HepG2 (cell line): ENCODE measurements at regions not wholly inside any gene's neighbourhood (a gene's known extent, or its start where the extent isn't known, plus 50 kb on each side); places are given as distances from the start of the nearest gene placed in this dataset.

Source experiments
- ATAC-seq: fragments of 200-7000 bp; cut with Tn5 transposase; 3 replicates; pipeline ENCODE4 v1.9.1; 2020; ENCODE audit warnings: mild to moderate bottlenecking, moderate library complexity
- BruUV-seq: library from RNA; stranded (reverse); fragments of 400-500 nt; replicated peaks from 2 replicates; lab custom pipeline; 2021; lab: Mats Ljungman, UMichigan
- CTCF ChIA-PET: fragments of 300-600 bp; formaldehyde crosslinking; extraction: SDS; loops from one replicate; lab custom pipeline; 2021; ENCODE audit warnings: low total read pairs, inconsistent platforms, low intra/inter-chr PET ratio; lab: Yijun Ruan, JAX
- POLR2A ChIA-PET: fragments of 350-600 bp; sonication (Branson Sonifier 250); formaldehyde crosslinking; loops from one replicate; lab custom pipeline; 2020; ENCODE audit warnings: antibody characterized with exemption, inconsistent platforms; lab: Yijun Ruan, JAX
- DNase-seq: peaks from one replicate; pipeline ENCODE4 v3.0.0-alpha.2; 2015; ENCODE audit warnings: low spot score
- FAIRE-seq: peaks from 3 replicates; lab custom pipeline; 2011; peaks lifted over from hg19 to GRCh38; lab: Jason Lieb, UNC
- H2AFZ ChIP-seq: one replicate; pipeline ENCODE4 v1.6.1; 2011; ENCODE audit warnings: low read length, inconsistent platforms
- H3K27ac ChIP-seq: fragments of 300-600 bp; 3 replicates; pipeline ENCODE4 v1.8.0; 2011; ENCODE audit warnings: mixed run types, mild to moderate bottlenecking, mixed read lengths, low read length, inconsistent platforms; ENCODE audit not compliant: insufficient read depth; ENCODE audit errors: extremely low read length
- H3K27me3 ChIP-seq, 2 experiments: fragments of 200-600 bp in 1 of 2; 2 replicates in 1 of 2; 3 replicates in 1 of 2; pipeline versions ENCODE4 v1.6.0 to v1.8.0; 2011; ENCODE audit warnings: low read length in 2 of 2, mild to moderate bottlenecking in 2 of 2, moderate library complexity in 2 of 2, inconsistent platforms in 1 of 2; ENCODE audit not compliant: insufficient read depth in 2 of 2, control insufficient read depth in 1 of 2
- H3K36me3 ChIP-seq, 2 experiments: fragments of 200-600 bp in 1 of 2; replicated peaks in 1 of 2; 2 replicates in 1 of 2; 3 replicates in 1 of 2; pipeline versions ENCODE4 v1.5.1 to v1.8.0; 2011; ENCODE audit warnings: low read length in 2 of 2, inconsistent platforms in 1 of 2; ENCODE audit not compliant: insufficient read depth in 2 of 2, control insufficient read depth in 1 of 2
- H3K4me1 ChIP-seq: 2 replicates; pipeline ENCODE4 v1.5.1; 2012; ENCODE audit warnings: low read length, inconsistent platforms; ENCODE audit not compliant: insufficient read depth
- H3K4me2 ChIP-seq: 2 replicates; pipeline ENCODE4 v1.6.0; 2011; ENCODE audit warnings: low read depth, low read length, inconsistent platforms
- H3K4me3 ChIP-seq, 3 experiments: fragments of 200-600 bp in 1 of 3; sonication (generic), shearing (Covaris generic) in 1 of 3; replicated peaks in 1 of 3; 2 replicates each; pipeline ENCODE4 v1.5.1; 2011 to 2016; ENCODE audit warnings: low read length in 3 of 3, inconsistent platforms in 2 of 3, low read depth in 2 of 3, mild to moderate bottlenecking in 2 of 3, control low read depth in 1 of 3, mixed read lengths in 1 of 3; ENCODE audit not compliant: insufficient read depth in 1 of 3
- H3K79me2 ChIP-seq: one replicate; pipeline ENCODE4 v1.6.1; 2011; ENCODE audit warnings: low read length, inconsistent platforms; ENCODE audit not compliant: insufficient read depth
- H3K9ac ChIP-seq: 2 replicates; pipeline ENCODE4 v1.6.0; 2011; ENCODE audit warnings: mild to moderate bottlenecking, low read depth, low read length, inconsistent platforms; ENCODE audit not compliant: insufficient read depth
- H3K9me3 ChIP-seq: 2 replicates; pipeline ENCODE4 v1.5.1; 2012; ENCODE audit warnings: mild to moderate bottlenecking, low read length
- H4K20me1 ChIP-seq: 2 replicates; pipeline ENCODE4 v1.6.0; 2011; ENCODE audit warnings: inconsistent platforms, mild to moderate bottlenecking, low read length, moderate library complexity; ENCODE audit not compliant: insufficient read depth
- WGBS: methylation state at CpG from one replicate; pipeline ENCODE4 v1.1.6; 2017; ENCODE audit warnings: low lambda C conversion rate; 5-methylcytosine and 5-hydroxymethylcytosine counted together
- in situ Hi-C: cut with HindIII; loops from 2 replicates; pipeline ENCODE4 v1.10.0; 2017; ENCODE audit warnings: low pct_unique_long_range_greater_than_20kb; ENCODE audit not compliant: extremely low pct_ligation_motif_present
- intact Hi-C: fragments of 100-400 bp; cut with micrococcal nuclease; formaldehyde crosslinking; loops from one replicate; pipeline ENCODE4 v1.10.0; 2022; ENCODE audit not compliant: unreplicated experiment
- TF ChIP-seq, protein P1 (sequence below): sonication (generic); formaldehyde crosslinking; IDR thresholded peaks from 2 replicates; pipeline ENCODE4 v1.4.0; 2020; ENCODE audit warnings: mild to moderate bottlenecking, missing genetic modification reagents

- POLR2A ChIA-PET: no interaction called here
- in situ Hi-C loops: no loop called here
- no peak for DNase-seq
- no peaks in the 10 kb centered on the region for H4K20me1 ChIP-seq
- 0% methylated on average over 2 of the region's 2 CpGs for WGBS
- intact Hi-C loops: no loop called here
- ATAC-seq: no peak
- FAIRE-seq: no peak
- H3K4me3 ChIP-seq: no peak overlapping the region
- TF ChIP-seq, protein P1, sequence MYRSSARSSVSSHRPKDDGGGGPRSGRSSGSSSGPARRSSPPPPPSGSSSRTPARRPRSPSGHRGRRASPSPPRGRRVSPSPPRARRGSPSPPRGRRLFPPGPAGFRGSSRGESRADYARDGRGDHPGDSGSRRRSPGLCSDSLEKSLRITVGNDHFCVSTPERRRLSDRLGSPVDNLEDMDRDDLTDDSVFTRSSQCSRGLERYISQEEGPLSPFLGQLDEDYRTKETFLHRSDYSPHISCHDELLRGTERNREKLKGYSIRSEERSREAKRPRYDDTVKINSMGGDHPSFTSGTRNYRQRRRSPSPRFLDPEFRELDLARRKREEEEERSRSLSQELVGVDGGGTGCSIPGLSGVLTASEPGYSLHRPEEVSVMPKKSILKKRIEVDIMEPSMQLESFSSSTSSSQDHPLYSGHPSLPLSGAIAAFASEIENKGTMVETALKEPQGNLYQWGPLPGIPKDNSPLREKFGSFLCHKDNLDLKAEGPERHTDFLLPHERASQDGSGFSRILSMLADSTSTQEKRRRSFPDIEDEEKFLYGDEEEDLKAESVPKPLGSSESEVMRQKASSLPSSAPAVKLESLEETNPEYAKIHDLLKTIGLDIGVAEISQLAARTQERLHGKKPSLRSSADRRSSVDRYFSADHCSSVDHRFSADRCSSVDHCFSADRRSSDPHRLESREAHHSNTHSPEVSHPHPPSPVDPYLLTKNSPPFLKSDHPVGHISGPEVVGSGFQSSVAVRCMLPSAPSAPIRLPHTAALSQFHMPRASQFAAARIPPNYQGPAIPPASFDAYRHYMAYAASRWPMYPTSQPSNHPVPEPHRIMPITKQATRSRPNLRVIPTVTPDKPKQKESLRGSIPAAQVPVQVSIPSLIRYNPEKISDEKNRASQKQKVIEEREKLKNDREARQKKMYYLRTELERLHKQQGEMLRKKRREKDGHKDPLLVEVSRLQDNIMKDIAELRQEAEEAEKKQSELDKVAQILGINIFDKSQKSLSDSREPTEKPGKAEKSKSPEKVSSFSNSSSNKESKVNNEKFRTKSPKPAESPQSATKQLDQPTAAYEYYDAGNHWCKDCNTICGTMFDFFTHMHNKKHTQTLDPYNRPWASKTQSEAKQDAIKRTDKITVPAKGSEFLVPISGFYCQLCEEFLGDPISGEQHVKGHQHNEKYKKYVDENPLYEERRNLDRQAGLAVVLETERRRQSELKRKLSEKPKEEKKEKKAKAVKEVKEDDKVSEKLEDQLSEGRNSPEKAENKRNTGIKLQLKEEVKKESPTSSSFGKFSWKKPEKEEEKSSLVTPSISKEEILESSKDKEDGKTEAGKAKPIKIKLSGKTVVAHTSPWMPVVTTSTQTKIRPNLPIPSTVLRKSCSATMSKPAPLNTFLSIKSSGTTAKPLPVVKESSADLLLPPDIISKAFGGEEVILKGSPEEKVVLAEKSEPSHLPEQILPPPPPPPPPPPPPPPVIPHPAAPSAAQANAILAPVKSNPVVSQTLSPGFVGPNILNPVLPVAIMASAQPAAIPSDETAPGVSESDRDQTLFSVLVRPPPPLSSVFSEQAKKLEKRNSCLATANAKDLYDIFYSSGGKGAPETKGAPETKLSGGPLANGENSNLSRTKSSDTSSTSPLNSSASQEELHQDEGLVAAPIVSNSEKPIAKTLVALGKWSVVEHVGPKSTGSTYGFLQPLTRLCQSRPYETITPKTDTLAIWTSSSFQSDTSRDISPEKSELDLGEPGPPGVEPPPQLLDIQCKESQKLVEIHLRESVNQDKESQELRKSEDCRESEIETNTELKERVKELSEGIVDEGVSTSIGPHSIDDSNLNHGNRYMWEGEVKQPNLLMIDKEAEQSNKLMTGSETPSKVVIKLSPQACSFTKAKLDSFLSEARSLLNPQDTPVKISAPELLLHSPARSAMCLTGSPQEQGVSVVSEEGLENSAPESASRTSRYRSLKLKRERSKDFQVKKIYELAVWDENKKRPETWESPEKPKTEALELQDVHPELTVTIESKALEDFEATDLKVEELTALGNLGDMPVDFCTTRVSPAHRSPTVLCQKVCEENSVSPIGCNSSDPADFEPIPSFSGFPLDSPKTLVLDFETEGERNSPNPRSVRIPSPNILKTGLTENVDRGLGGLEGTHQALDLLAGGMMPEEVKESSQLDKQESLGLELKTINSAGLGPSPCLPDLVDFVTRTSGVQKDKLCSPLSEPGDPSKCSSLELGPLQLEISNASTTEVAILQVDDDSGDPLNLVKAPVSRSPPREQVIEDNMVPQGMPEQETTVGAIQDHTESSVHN (CRISPR knock-in tag): no peak
- no peak overlapping the region for H2AFZ ChIP-seq
- no peak overlapping the region for H3K27ac ChIP-seq
- no peaks in the 10 kb centered on the region for H3K27me3 ChIP-seq
- H3K9ac ChIP-seq: no peak overlapping the region
- no peaks in the 10 kb centered on the region for H3K79me2 ChIP-seq
- H3K36me3 ChIP-seq: no peaks in the 10 kb centered on the region
- peaks cover 32% of the 10 kb centered on the region for H3K9me3 ChIP-seq
- BruUV-seq: no TSS peak
- H3K4me2 ChIP-seq: no peak overlapping the region
- H3K4me1 ChIP-seq: no peaks in the 10 kb centered on the region
- CTCF ChIA-PET: no interaction called here
Observed at GRCh38 chr5:3836528-3836927, 240.9 kb downstream of the IRX1 start.
